ENCODE measurements at regions not wholly inside any gene's neighbourhood (a gene's known extent, or its start where the extent isn't known, plus 50 kb on each side); places are given as distances from the start of the nearest gene placed in this dataset.

DNA sequence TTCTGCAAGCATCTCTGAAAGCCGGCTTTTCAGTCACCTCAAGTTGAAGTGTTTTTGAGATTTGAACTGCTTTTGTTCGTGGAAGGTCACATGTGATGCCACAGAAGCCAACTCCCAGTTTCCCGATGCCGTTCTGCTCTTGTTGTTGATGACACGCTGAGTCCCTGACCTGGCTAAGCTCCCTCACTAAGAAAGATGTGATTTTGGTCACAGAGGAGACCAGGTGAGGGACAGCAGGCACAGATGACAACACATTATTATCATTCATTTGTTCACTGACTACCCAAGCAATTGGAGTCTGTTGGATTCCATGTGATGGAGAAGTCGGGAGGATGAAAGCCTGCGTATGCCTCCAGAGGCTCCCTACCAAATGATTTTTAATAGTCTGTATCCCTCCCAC lies 822.4 kb upstream of the RBFOX1 start:
- H3K9me3 Mint-ChIP-seq, result peaks cover 12% of the 10 kb centered on the region
- no peak overlapping the region for H3K4me3 Mint-ChIP-seq
- no peak for ATAC-seq
- no peaks in the 10 kb centered on the region for H3K4me1 Mint-ChIP-seq
- no peaks in the 10 kb centered on the region for H3K27me3 Mint-ChIP-seq
- H3K36me3 Mint-ChIP-seq, result no peaks in the 10 kb centered on the region
- H3K27ac Mint-ChIP-seq, result no peak overlapping the region

DNA sequence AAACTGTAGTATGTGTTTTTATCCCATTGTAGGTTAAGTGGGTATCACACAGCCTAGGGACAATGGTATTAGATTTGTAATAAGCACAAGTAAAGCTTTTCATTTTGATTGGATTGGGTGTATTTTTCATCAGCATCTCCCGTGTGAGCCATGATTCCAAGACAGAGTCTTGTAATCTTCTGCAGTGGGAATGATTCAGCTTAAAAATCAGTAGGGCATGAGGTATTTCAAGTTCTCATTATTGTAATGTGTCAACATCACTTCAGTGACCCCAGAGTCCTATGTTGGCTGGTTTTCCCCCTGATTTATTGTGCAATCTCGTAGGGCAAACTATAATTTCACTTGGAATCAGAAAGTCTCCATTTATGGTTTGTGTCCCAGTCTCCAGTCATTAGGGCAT lies 833.2 kb upstream of the RBFOX1 start:
- Mint-ChIP-seq H3K27ac (no peak overlapping the region), H3K27me3 (no peaks in the 10 kb centered on the region), H3K4me3 (no peak overlapping the region), H3K36me3 (no peaks in the 10 kb centered on the region), H3K4me1 (no peaks in the 10 kb centered on the region), H3K9me3 (peaks cover 4% of the 10 kb centered on the region)
- no peak for ATAC-seq

DNA sequence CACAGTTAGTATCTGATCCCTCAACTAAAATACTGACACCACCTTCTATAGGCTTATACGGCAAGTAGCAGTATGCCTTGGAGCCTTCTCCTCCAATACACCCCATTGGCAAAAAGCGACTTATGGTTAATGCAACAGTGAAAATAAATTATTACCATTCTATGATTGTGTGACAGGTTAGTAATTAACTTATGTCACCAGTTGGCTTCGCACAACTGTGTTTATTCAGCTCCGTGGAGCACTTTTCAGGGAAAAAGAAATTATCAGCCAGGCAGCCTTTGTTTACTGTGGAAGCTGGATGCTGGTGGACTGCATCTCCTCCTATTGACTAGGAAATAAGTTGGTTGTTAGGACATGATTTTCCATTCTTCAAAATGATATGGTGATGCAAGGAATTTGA lies 833.8 kb upstream of the RBFOX1 start:
- H3K27me3 Mint-ChIP-seq, result no peaks in the 10 kb centered on the region
- no peak overlapping the region for H3K27ac Mint-ChIP-seq
- no peak for ATAC-seq
- H3K36me3 Mint-ChIP-seq, result no peaks in the 10 kb centered on the region
- no peaks in the 10 kb centered on the region for H3K4me1 Mint-ChIP-seq
- no peak overlapping the region for H3K4me3 Mint-ChIP-seq
- H3K9me3 Mint-ChIP-seq, result peaks cover 4% of the 10 kb centered on the region

DNA sequence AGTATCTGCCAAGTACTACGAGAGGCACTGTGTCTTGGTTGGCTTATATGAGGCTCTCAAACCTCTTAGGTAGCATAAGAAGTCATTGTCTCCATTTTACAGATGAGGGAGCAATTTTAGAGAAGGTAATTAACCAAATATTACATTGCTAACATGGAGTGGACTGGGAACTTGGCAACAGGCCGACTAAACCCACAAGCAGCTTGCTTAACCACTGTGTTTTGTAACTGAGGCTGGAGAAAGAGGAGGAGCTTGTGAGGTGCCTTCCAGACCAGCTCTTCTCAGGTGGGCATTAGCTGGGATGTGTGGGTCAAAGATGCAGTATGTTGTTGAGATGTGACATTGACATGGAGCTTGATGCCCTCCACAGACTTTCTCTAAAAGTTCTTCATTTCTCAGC lies 835.6 kb upstream of the RBFOX1 start:
- no peak for ATAC-seq
- no peaks in the 10 kb centered on the region for H3K36me3 Mint-ChIP-seq
- H3K9me3 Mint-ChIP-seq, result peaks cover 4% of the 10 kb centered on the region
- no peaks in the 10 kb centered on the region for H3K4me1 Mint-ChIP-seq
- H3K27ac Mint-ChIP-seq, result no peak overlapping the region
- no peak overlapping the region for H3K4me3 Mint-ChIP-seq
- no peaks in the 10 kb centered on the region for H3K27me3 Mint-ChIP-seq

DNA sequence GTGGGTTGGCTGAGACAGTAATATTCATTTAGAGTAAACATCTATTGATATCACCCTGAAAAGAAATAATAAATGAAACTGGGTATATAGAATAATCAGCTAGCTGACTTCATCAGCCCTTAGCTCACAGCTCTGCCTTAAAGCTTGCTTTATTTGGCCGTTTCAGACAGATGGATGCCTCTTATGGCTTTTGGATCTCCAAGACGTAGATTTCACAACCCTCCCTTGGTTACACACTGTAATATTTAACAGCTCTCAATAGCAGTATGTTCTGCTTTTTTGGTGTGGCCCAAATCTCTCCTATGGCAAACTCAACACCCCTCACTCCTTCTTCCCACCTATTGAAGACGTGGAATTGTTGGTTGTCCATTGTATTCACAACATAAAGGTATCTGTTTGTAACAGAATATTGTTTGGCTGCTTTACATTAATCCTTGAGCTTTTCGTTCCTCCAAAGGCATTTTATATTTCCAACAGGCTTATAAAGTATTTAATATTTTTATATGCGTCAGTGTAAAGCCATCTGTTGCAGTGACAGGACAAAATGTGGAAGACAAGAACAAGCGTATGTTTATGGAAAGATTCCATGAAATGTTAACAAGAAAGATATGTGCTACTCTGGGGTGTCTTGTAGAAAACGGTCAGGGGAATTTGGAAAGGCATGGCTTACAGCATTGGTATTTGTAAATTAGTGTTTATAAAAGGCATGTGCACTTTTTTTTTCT lies 837.0 kb upstream of the RBFOX1 start:
- Mint-ChIP-seq H3K9me3 (peaks cover 3% of the 10 kb centered on the region), H3K4me3 (no peak overlapping the region), H3K27me3 (no peaks in the 10 kb centered on the region), H3K36me3 (no peaks in the 10 kb centered on the region), H3K4me1 (no peaks in the 10 kb centered on the region), H3K27ac (no peak overlapping the region)
- no peak for ATAC-seq

DNA sequence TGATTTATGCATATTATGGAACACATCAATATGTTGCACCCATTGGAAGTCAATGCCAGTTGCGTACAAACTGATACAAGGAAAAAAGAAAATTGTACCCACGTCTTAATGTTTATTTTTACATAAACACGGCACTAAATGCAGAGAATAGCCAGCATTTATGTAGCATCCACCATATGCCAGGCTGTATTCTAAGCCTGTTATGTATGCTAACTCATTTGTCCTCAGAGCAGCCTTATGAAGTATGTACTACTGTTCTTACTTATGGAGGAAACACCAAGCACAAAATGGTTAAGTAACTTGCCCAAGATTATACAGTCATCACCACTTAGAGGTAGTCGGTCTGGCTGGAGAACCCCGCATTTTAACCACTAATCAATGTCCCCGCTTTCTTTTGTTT lies 837.9 kb upstream of the RBFOX1 start:
- ATAC-seq, result no peak
- H3K27ac Mint-ChIP-seq, result no peak overlapping the region
- H3K4me3 Mint-ChIP-seq, result no peak overlapping the region
- H3K4me1 Mint-ChIP-seq, result no peaks in the 10 kb centered on the region
- no peaks in the 10 kb centered on the region for H3K36me3 Mint-ChIP-seq
- no peaks in the 10 kb centered on the region for H3K27me3 Mint-ChIP-seq
- H3K9me3 Mint-ChIP-seq, result peaks cover 3% of the 10 kb centered on the region

DNA sequence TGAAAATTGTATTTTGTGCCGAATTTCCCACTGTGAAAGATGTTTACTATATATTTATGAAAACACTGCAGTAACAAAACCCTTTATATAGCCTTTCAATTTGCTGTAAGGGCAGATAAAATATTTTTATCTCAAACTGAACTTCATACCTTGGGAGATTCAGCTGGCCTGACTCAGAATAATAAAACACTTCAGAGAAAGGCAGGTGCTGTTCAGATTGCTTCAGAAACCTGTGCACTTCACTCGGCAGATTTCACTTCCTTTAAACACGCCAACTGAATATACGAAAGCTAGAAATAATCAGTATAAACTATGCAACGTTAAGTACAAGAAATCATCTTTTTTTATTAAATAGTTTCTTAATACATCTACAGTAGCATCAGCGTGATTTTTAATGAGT lies 839.1 kb upstream of the RBFOX1 start:
- Mint-ChIP-seq H3K4me3 (no peak overlapping the region), H3K27me3 (no peaks in the 10 kb centered on the region), H3K36me3 (no peaks in the 10 kb centered on the region), H3K27ac (no peak overlapping the region), H3K4me1 (no peaks in the 10 kb centered on the region), H3K9me3 (peaks cover 3% of the 10 kb centered on the region)
- no peak for ATAC-seq

DNA sequence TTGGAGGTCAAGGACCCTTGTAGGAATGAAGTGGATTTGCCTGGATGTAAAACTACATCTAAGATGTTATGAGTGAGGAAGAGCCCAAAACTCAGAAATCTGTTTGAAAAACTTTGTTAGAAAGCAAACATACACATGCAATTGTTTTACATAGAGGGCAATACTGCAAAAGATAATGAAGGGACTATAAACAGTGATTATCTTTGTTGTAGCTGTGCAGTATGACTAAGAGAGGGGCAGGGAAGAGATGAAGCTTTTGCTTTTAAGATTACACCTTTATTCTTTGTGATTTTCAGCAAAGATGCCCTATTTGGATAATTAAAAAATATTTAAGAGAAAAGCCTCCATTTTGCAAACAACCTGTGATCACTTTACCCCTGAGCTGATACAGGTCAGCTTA lies 839.9 kb upstream of the RBFOX1 start:
- ATAC-seq, result no peak
- Mint-ChIP-seq H3K4me3 (no peak overlapping the region), H3K36me3 (no peaks in the 10 kb centered on the region), H3K27me3 (no peaks in the 10 kb centered on the region), H3K27ac (no peak overlapping the region), H3K4me1 (no peaks in the 10 kb centered on the region), H3K9me3 (peaks cover 3% of the 10 kb centered on the region)

DNA sequence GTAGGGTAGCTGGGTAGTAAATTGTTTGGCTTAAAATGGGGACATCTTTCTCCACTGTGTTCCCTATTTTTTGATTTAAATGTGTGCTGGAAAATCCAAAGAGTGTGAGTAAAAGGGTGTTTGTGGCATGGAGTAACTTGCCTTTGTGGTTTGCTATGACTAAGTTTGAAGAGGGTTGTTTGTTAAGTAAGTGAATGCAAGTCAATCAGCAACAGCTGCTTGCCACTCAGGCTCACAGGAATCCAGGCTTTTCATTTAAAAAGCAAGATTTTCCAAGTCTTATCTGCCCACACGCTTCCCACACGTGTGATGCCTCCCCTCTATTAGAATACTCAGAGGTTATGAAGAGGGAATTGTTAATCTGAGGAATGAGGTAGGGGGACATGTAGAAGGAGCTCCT lies 847.7 kb upstream of the RBFOX1 start:
- Mint-ChIP-seq H3K27ac (no peak overlapping the region), H3K9me3 (no peaks in the 10 kb centered on the region), H3K4me1 (no peaks in the 10 kb centered on the region), H3K27me3 (no peaks in the 10 kb centered on the region), H3K36me3 (no peaks in the 10 kb centered on the region), H3K4me3 (no peak overlapping the region)
- no peak for ATAC-seq

DNA sequence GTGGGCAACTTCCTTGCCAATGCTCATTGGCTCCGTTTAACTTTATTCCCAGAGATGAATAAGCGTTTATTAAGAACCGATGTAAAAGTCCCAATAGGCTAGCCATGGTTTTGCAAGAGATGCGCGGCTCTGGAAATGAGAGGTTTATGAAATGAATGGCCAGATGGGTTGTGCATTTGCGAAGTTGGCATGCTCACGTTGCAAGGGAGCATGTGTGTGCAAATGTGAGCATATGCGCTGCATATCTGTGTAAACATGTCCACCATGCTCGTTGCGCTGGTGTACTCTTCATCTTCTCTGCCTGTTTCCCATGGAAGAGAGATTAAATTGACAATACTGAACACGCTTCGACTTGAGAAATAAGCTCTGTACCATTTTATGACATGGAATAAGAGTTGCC lies 848.6 kb upstream of the RBFOX1 start:
- Mint-ChIP-seq H3K4me3 (no peak overlapping the region), H3K27ac (no peak overlapping the region), H3K9me3 (no peaks in the 10 kb centered on the region), H3K4me1 (no peaks in the 10 kb centered on the region), H3K27me3 (no peaks in the 10 kb centered on the region), H3K36me3 (no peaks in the 10 kb centered on the region)
- ATAC-seq, result no peak

DNA sequence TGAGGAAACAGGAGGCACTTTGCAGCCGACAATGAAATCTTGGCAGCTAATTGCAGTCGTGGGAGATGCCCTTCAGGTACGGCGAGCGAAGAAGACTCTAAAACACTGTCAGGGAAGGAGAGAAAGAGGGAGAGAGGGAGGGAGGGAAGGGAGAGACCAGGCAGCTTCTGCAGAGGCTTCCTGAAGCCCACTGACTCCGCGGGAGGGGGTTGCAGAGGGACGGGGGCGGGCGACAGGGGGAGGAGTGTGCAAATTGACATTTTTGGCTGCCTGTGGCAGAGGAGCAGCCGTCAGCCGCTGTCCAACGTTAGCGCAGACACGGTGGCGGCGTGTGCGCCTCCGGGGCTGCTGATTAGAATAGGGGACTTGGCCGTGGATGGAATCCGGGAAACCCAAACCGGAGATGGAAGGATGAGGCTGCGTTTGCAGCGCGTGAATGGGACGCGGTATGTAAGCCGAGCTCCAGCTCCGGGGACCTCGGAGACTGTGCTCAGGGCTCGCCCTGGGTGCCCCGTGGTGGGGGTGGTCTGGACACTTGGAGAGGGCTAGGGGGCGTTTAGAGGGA lies 849.1 kb upstream of the RBFOX1 start:
- H3K27ac Mint-ChIP-seq, result no peak overlapping the region
- H3K36me3 Mint-ChIP-seq, result no peaks in the 10 kb centered on the region
- no peaks in the 10 kb centered on the region for H3K27me3 Mint-ChIP-seq
- ATAC-seq, result no peak
- no peaks in the 10 kb centered on the region for H3K4me1 Mint-ChIP-seq
- H3K4me3 Mint-ChIP-seq, result no peak overlapping the region
- H3K9me3 Mint-ChIP-seq, result no peaks in the 10 kb centered on the region

DNA sequence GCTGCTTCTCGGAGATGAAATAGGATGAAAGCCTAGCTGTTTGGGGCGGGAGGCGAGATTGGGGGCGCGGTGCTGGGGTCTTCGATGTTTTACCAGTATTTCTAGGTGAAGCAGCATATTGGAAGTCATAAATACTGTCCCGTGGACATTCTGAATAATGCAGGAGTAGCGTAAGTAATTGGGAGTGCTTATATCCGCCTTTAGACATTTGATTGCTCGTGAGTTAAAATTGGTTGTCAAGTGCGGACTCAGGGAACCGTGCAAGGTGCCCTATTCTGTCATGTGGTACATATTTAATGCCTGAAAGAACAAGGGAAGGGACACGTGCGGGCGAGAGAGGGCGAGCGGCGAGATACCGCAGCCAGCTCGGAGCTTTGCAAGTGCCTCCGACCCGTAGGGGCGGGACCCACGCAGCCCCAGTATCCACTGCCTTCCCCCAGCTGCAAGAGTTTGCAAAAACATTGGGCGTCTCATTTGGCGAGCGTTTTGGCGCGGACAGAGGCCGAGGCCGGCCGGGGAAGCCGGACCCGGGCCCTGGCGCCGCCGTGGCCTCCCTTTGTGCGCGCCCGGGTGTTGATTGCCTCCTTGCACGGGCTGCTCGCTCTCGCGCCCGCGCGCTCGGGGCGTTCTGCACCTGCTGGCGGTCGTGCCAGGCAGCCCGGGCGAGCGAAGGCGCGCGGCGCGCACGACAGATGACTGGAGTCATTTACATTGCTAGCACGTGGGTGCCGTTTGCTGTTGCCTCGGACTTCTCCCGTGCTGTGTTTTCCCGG lies 849.8 kb upstream of the RBFOX1 start:
- H3K27me3 Mint-ChIP-seq, result no peaks in the 10 kb centered on the region
- no peak overlapping the region for H3K4me3 Mint-ChIP-seq
- no peak for ATAC-seq
- H3K36me3 Mint-ChIP-seq, result no peaks in the 10 kb centered on the region
- H3K4me1 Mint-ChIP-seq, result no peaks in the 10 kb centered on the region
- H3K27ac Mint-ChIP-seq, result no peak overlapping the region
- H3K9me3 Mint-ChIP-seq, result peaks cover under 1% of the 10 kb centered on the region

DNA sequence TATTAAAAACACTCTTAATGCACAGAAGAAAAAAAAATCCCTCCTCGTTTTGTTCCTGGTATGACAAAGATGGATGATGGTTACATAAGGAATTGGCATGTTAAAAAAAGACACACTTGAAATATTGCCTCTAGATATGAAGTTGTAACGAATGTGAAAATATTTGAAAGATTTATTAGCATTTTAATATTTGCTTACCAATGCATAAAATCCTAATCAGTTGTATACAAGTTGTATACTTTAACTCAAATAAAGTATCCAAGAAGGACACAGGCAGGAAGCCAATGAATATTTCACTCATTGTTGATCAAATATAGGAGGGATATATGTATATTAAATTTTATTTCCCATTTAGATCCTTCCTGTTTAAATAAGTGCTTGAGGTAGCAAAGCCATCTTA lies 850.8 kb upstream of the RBFOX1 start:
- no peak overlapping the region for H3K27ac Mint-ChIP-seq

DNA sequence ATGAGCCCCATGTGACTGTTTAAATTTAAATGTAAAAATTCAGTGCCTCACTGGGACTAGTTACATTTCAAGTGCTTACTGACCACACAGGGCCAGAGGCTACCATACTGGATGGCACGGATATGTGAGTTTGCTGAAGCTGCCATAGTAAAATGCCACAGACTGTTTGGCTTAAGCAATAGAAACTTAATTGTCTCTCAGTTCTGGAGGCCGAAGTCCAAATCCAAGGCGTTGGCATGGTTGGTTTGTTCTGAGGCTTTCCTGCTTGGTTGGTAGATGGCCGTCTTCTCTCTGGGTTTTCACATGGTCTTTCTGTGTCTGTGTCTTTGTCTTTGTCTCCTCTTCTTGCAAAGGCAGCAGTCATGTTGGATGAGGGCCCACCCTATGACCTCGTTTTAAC lies 878.9 kb upstream of the RBFOX1 start:
- no peak overlapping the region for H3K27ac Mint-ChIP-seq
- H3K4me3 Mint-ChIP-seq, result no peak overlapping the region
- H3K36me3 Mint-ChIP-seq, result no peaks in the 10 kb centered on the region

More for the DNA sequence above, 850.8 kb upstream of the RBFOX1 start:
- no peak for ATAC-seq
- Mint-ChIP-seq H3K4me1 (no peaks in the 10 kb centered on the region), H3K36me3 (no peaks in the 10 kb centered on the region), H3K9me3 (peaks cover 3% of the 10 kb centered on the region), H3K4me3 (no peak overlapping the region), H3K27me3 (no peaks in the 10 kb centered on the region)

DNA sequence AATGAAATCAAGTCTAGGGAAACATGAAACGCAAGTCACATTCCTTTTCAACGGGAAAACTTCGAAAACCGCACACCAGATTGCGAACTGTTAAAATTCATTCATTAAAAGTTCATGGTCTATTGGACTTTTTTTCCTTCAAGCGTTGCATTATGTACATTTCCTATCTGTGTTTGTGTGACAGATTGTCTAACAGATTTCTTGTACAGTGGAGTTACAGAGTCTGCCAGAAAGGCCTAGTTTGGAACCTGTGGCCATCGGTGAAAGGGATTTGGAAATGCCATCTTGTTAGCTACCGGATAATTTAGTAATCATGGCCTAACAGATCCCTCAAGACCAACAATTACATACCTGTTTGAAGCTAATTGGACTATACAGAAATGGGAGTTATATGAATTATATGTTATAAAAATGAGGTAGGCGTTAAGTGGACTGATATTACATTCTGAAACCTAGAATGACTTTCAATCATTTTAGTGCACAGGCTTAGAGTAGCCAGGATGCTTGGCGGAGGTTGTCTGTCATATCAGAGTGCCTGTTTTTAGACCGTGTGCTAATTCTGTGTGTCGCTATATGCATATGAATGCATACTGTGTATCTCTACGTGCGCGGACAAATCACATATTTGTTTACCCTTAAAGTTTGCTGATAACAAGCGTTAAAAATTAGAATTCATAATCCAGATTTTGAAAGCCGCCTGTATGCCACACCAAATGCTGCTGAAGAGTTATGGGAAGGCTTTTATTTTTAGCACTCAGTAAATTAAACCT lies 885.4 kb upstream of the RBFOX1 start:
- no peak overlapping the region for H3K27ac Mint-ChIP-seq
- H3K36me3 Mint-ChIP-seq, result no peaks in the 10 kb centered on the region
- no peak overlapping the region for H3K4me3 Mint-ChIP-seq

More for the DNA sequence above, 878.9 kb upstream of the RBFOX1 start:
- no peak for ATAC-seq
- no peaks in the 10 kb centered on the region for H3K27me3 Mint-ChIP-seq
- peaks cover 8% of the 10 kb centered on the region for H3K9me3 Mint-ChIP-seq
- H3K4me1 Mint-ChIP-seq, result no peaks in the 10 kb centered on the region

More for the DNA sequence above, 885.4 kb upstream of the RBFOX1 start:
- ATAC-seq, result no peak
- Mint-ChIP-seq H3K4me1 (no peaks in the 10 kb centered on the region), H3K9me3 (peaks cover 20% of the 10 kb centered on the region), H3K27me3 (no peaks in the 10 kb centered on the region)
